ENCODE measurements at regions not wholly inside any gene's neighbourhood (a gene's known extent, or its start where the extent isn't known, plus 50 kb on each side); places are given as distances from the start of the nearest gene placed in this dataset.

DNA sequence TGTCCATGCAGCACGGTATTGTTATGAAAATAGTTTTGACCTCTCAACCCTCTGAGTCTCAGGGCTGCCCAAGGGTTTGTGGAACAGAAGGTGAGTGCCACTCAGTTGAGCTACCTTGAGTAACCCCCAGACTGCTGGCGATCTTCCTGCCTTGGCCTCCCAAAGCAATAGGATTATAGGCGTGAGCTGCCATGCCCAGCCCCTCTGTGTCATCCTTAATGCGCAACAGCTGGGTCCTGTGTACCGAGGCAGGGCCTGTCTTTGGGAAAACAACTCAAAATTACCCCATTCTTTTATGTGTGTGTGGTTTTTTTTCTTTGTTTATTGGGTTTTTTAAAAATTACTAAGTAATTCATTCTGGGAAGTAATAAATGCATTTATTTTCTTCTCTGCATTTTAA lies 78.3 kb upstream of the TPM1 start:
- Histone ChIP-seq H3K4me3 (ENCODE audit: control insufficient read depth in 2 of 3, extremely low read depth in 1 of 3, insufficient read depth in 2 of 3, low read depth in 1 of 3, low read length in 3 of 3) (no peak overlapping the region), H4K20me1 (ENCODE audit: control insufficient read depth, extremely low read depth, insufficient read depth, low read length) (no peaks in the 10 kb centered on the region), H2AFZ (ENCODE audit: control insufficient read depth, low read length) (no peak overlapping the region), H3K36me3 (ENCODE audit: control insufficient read depth in 2 of 2, extremely low read depth in 1 of 2, insufficient read depth in 2 of 2, low read length in 2 of 2) (no peaks in the 10 kb centered on the region), H3K27ac (ENCODE audit: control insufficient read depth, insufficient read depth, low read length) (no peak overlapping the region), H3K4me1 (ENCODE audit: control insufficient read depth, extremely low read depth, insufficient read depth, low read length) (no peaks in the 10 kb centered on the region), H3K4me2 (ENCODE audit: control insufficient read depth, extremely low read depth, insufficient read depth, low read depth, low read length) (no peak overlapping the region), H3K79me2 (ENCODE audit: control insufficient read depth, insufficient read depth, low read length) (no peaks in the 10 kb centered on the region), H3K9me1 (ENCODE audit: control insufficient read depth, extremely low read depth, insufficient read depth, low read length) (no peaks in the 10 kb centered on the region), H3K9ac (ENCODE audit: control insufficient read depth, extremely low read depth, insufficient read depth, low read length) (no peak overlapping the region), H3K9me3 (ENCODE audit: control insufficient read depth, low read depth, low read length) (no peaks in the 10 kb centered on the region), H3K27me3 (ENCODE audit: control insufficient read depth, extremely low read depth, insufficient read depth, low read length) (no peaks in the 10 kb centered on the region)
- dilution Hi-C loops (cut with MboI; ENCODE audit: extremely low pct_ligation_motif_present, low sequenced_read_pairs) = no loop called here
- FAIRE-seq (no peak), DNase-seq (ENCODE audit: low read depth, low spot score) (no peak)
- TF ChIP-seq CTCF (optimal IDR thresholded peaks at IDR 0.05 in 1 of 3, IDR thresholded peaks at IDR 0.05 in 1 of 3, conservative IDR thresholded peaks at IDR 0.05 in 1 of 3; ENCODE audit: extremely low read depth in 1 of 3, insufficient read depth in 2 of 3, low read length in 3 of 3) (no peak), EZH2 (IDR thresholded peaks at IDR 0.05; ENCODE audit: low read length) (no peak)

DNA sequence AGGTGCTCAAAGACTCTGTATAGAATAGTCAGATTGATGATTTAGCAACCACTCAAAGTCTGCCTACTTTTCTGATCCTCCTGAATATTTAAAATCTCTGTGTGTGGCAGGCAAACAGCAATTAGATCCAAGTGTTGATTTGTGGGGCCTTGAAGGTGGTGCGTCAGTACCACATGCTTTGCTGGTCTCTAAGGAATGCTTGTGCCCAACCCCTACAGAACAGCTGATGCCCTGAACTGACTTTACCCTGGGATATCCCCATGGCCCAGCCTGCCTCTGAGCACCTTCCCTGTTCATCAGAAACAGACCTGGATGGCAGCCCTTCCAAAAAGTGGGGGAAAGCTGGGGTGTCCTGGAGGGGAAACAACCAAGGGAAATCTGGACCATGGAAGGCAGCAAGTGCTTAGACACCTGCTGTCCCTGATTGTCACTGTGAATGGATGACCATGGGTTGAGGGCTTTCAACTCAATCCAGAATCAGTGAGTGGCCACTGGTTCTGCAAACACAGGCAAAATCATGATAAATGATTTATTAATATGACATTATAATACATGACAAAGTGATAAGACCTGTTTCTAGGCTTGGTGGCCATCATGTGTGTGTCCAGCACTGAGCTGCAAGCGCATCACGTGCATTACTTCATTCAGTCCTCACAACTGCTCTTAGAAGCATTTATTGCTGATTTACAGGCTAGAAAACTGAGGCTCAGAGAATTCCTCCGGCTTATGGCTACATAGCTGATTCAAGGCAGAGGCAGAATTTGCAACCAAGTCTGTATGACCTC lies 76.1 kb upstream of the TPM1 start:
- Histone ChIP-seq H3K4me3 (ENCODE audit: control insufficient read depth in 2 of 3, extremely low read depth in 1 of 3, insufficient read depth in 2 of 3, low read depth in 1 of 3, low read length in 3 of 3) (no peak overlapping the region), H3K9me1 (ENCODE audit: control insufficient read depth, extremely low read depth, insufficient read depth, low read length) (no peaks in the 10 kb centered on the region), H3K79me2 (ENCODE audit: control insufficient read depth, insufficient read depth, low read length) (no peaks in the 10 kb centered on the region), H3K9me3 (ENCODE audit: control insufficient read depth, low read depth, low read length) (no peaks in the 10 kb centered on the region), H4K20me1 (ENCODE audit: control insufficient read depth, extremely low read depth, insufficient read depth, low read length) (no peaks in the 10 kb centered on the region), H3K36me3 (ENCODE audit: control insufficient read depth in 2 of 2, extremely low read depth in 1 of 2, insufficient read depth in 2 of 2, low read length in 2 of 2) (no peaks in the 10 kb centered on the region), H3K4me1 (ENCODE audit: control insufficient read depth, extremely low read depth, insufficient read depth, low read length) (no peaks in the 10 kb centered on the region), H3K4me2 (ENCODE audit: control insufficient read depth, extremely low read depth, insufficient read depth, low read depth, low read length) (no peak overlapping the region), H3K27me3 (ENCODE audit: control insufficient read depth, extremely low read depth, insufficient read depth, low read length) (no peaks in the 10 kb centered on the region), H2AFZ (ENCODE audit: control insufficient read depth, low read length) (no peak overlapping the region), H3K27ac (ENCODE audit: control insufficient read depth, insufficient read depth, low read length) (no peak overlapping the region), H3K9ac (ENCODE audit: control insufficient read depth, extremely low read depth, insufficient read depth, low read length) (no peak overlapping the region)
- no peak for TF ChIP-seq EZH2 (IDR thresholded peaks at IDR 0.05; ENCODE audit: low read length)
- TF ChIP-seq CTCF (optimal IDR thresholded peaks at IDR 0.05 in 1 of 3, IDR thresholded peaks at IDR 0.05 in 1 of 3, conservative IDR thresholded peaks at IDR 0.05 in 1 of 3; ENCODE audit: extremely low read depth in 1 of 3, insufficient read depth in 2 of 3, low read length in 3 of 3) = no peak
- DNase-seq (ENCODE audit: low read depth, low spot score) (no peak), FAIRE-seq (no peak)
- dilution Hi-C loops (cut with MboI; ENCODE audit: extremely low pct_ligation_motif_present, low sequenced_read_pairs) = no loop called here

All from keratinocyte (primary cell).